GM12878 (cell line): ENCODE measurements at regions not wholly inside any gene's neighbourhood (a gene's known extent, or its start where the extent isn't known, plus 50 kb on each side); places are given as distances from the start of the nearest gene placed in this dataset.

Source experiments
- ATF2 ChIP-seq: IDR thresholded peaks from 2 replicates; pipeline ENCODE4 v1.6.1; 2012; ENCODE audit warnings: low read length, inconsistent platforms
- ATF7 ChIP-seq: fragments of 450-650 bp; IDR thresholded peaks from 2 replicates; pipeline ENCODE4 v1.6.1; 2016; ENCODE audit warnings: low read depth, mild to moderate bottlenecking
- BACH1 ChIP-seq: fragments of 450-650 bp; IDR thresholded peaks from 2 replicates; pipeline ENCODE4 v1.6.1; 2017; ENCODE audit warnings: mild to moderate bottlenecking, borderline replicate concordance
- BCL11A ChIP-seq: IDR thresholded peaks from 2 replicates; pipeline ENCODE4 v1.6.1; 2011; ENCODE audit warnings: low read depth, low read length
- DPF2 ChIP-seq: fragments of 450-650 bp; IDR thresholded peaks from 2 replicates; pipeline ENCODE4 v1.6.1; 2017; ENCODE audit warnings: mild to moderate bottlenecking
- EZH2 ChIP-seq: IDR thresholded peaks from 2 replicates; pipeline ENCODE4 v1.6.1; 2012; ENCODE audit warnings: low read depth, mild to moderate bottlenecking, control low read depth, inconsistent platforms, low read length, borderline replicate concordance; ENCODE audit not compliant: control insufficient read depth
- HDAC6 ChIP-seq: fragments of 200-600 bp; sonication (generic); IDR thresholded peaks from one replicate; pipeline ENCODE4 v1.8.0; 2017; ENCODE audit warnings: antibody characterized with exemption; ENCODE audit not compliant: unreplicated experiment
- IRF5 ChIP-seq: fragments of 450-650 bp; IDR thresholded peaks from 2 replicates; pipeline ENCODE4 v1.6.1; 2017; ENCODE audit warnings: borderline replicate concordance
- KLF5 ChIP-seq: fragments of 450-650 bp; IDR thresholded peaks from 2 replicates; pipeline ENCODE4 v1.6.1; 2014; ENCODE audit warnings: mild to moderate bottlenecking; ENCODE audit not compliant: partially characterized antibody
- MEF2B ChIP-seq: fragments of 450-650 bp; IDR thresholded peaks from 2 replicates; pipeline ENCODE4 v1.6.1; 2018; ENCODE audit warnings: mild to moderate bottlenecking, moderate library complexity; ENCODE audit not compliant: partially characterized antibody, poor library complexity, severe bottlenecking
- NRF1 ChIP-seq: conservative IDR thresholded peaks from 2 replicates; pipeline ENCODE4 v1.6.1; 2011; ENCODE audit warnings: mild to moderate bottlenecking, low read depth, low read length, improper control_type of control experiment
- PBX3 ChIP-seq: IDR thresholded peaks from 2 replicates; pipeline ENCODE4 v1.6.1; 2011; ENCODE audit warnings: mild to moderate bottlenecking, low read depth, low read length, moderate library complexity; ENCODE audit not compliant: insufficient replicate concordance
- POLR2AphosphoS5 ChIP-seq: IDR thresholded peaks from 2 replicates; pipeline ENCODE4 v1.6.1; 2011; ENCODE audit warnings: mild to moderate bottlenecking, low read length, inconsistent platforms
- RBBP5 ChIP-seq: fragments of 200-600 bp; sonication (generic); conservative IDR thresholded peaks from 2 replicates; pipeline ENCODE4 v1.6.1; 2016
- RUNX3 ChIP-seq: IDR thresholded peaks from 2 replicates; pipeline ENCODE4 v1.6.1; 2012; ENCODE audit warnings: low read length, inconsistent platforms
- SMAD5 ChIP-seq: IDR thresholded peaks from 2 replicates; pipeline ENCODE4 v1.6.1; 2016; ENCODE audit warnings: antibody characterized with exemption, low read depth
- YBX1 ChIP-seq: fragments of 450-650 bp; IDR thresholded peaks from 2 replicates; pipeline ENCODE4 v1.6.1; 2016; ENCODE audit warnings: antibody characterized with exemption
- ZBTB11 ChIP-seq: fragments of 450-650 bp; formaldehyde crosslinking; IDR thresholded peaks from 2 replicates; pipeline ENCODE4 v1.5.0; 2022; ENCODE audit warnings: mild to moderate bottlenecking, missing genetic modification characterization
- ZNF217 ChIP-seq: fragments of 450-650 bp; IDR thresholded peaks from 2 replicates; pipeline ENCODE4 v1.6.1; 2017; ENCODE audit warnings: antibody characterized with exemption, mild to moderate bottlenecking
- ZNF384 ChIP-seq: IDR thresholded peaks from 2 replicates; pipeline ENCODE4 v1.6.1; 2012; ENCODE audit warnings: low read depth, mild to moderate bottlenecking, low read length, improper control_type of control experiment, borderline replicate concordance
- ZNF622 ChIP-seq: fragments of 450-650 bp; IDR thresholded peaks from 2 replicates; pipeline ENCODE4 v1.6.1; 2017; ENCODE audit warnings: mild to moderate bottlenecking, inconsistent platforms

- TF ChIP-seq KLF5 (peak; percentile 45), NRF1 (no peak), IRF5 (no peak), ZNF622 (no peak), DPF2 (0 out of 2 replicates have a peak, but pooled peaks have one; percentile 77), RUNX3 (peak; percentile 75), RBBP5 (no peak), ZNF217 (no peak), SMAD5 (peak; percentile 59), BCL11A (peak; percentile 40), EZH2 (no peak), ZNF384 (no peak), MEF2B (peak; percentile 83), ZBTB11 (no peak), PBX3 (peak; percentile 82), BACH1 (0 out of 2 replicates have a peak, but pooled peaks have one; percentile 16), ATF2 (peak; percentile 70; the same call in 1 of the 2 replicates), HDAC6 (no peak), ATF7 (peak; percentile 78), YBX1 (no peak), POLR2AphosphoS5 (peak; percentile 74)
Observed at GRCh38 chr14:49971156-49972130, 78.6 kb downstream of the ARF6 start (continued).
